GM10266 (cell line): ENCODE measurements at regions not wholly inside any gene's neighbourhood (a gene's known extent, or its start where the extent isn't known, plus 50 kb on each side); places are given as distances from the start of the nearest gene placed in this dataset.

Experiments
- DNase-seq: peaks from one replicate; pipeline ENCODE4 v3.0.0; 2012; ENCODE audit errors: extremely low spot score
- TF ChIP-seq, protein P1 (sequence below): IDR thresholded peaks from 2 replicates; pipeline ENCODE4 v1.5.1; 2012; ENCODE audit warnings: mild to moderate bottlenecking, low read depth; ENCODE audit not compliant: control insufficient read depth, insufficient read depth; ENCODE audit errors: missing control alignments

- DNase-seq, result no peak
- TF ChIP-seq, protein P1, sequence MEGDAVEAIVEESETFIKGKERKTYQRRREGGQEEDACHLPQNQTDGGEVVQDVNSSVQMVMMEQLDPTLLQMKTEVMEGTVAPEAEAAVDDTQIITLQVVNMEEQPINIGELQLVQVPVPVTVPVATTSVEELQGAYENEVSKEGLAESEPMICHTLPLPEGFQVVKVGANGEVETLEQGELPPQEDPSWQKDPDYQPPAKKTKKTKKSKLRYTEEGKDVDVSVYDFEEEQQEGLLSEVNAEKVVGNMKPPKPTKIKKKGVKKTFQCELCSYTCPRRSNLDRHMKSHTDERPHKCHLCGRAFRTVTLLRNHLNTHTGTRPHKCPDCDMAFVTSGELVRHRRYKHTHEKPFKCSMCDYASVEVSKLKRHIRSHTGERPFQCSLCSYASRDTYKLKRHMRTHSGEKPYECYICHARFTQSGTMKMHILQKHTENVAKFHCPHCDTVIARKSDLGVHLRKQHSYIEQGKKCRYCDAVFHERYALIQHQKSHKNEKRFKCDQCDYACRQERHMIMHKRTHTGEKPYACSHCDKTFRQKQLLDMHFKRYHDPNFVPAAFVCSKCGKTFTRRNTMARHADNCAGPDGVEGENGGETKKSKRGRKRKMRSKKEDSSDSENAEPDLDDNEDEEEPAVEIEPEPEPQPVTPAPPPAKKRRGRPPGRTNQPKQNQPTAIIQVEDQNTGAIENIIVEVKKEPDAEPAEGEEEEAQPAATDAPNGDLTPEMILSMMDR, result no peak
These were observed 189.9 kb downstream of the FOXD2 start for GRCh38 chr1:47627471-47628370.

DNA sequence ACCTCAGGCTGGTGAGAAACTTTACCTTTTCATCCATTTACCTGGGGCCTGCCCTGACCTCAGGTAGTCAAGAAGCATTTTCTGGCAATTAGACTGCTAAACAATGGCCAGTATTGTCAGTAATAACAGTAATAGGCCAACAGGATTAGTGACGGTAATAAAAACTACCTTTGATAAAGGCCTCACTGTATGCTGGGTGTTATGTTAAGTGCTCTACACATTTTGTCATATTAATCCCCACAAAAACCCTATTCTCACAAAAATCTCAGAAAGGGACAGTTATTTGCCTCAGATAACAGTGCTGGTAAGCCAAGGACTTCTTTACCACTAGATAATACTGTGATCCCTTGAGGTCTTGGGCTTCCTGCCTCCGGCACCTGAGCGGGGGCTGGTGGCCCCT lies 191.4 kb downstream of the FOXD2 start:
- DNase-seq, result no peak
- TF ChIP-seq, protein P1, result no peak

GRCh38 chr1:47630346-47630745 lies 192.5 kb downstream of the FOXD2 start:
- TF ChIP-seq, protein P1, result no peak
- DNase-seq, result no peak

DNA sequence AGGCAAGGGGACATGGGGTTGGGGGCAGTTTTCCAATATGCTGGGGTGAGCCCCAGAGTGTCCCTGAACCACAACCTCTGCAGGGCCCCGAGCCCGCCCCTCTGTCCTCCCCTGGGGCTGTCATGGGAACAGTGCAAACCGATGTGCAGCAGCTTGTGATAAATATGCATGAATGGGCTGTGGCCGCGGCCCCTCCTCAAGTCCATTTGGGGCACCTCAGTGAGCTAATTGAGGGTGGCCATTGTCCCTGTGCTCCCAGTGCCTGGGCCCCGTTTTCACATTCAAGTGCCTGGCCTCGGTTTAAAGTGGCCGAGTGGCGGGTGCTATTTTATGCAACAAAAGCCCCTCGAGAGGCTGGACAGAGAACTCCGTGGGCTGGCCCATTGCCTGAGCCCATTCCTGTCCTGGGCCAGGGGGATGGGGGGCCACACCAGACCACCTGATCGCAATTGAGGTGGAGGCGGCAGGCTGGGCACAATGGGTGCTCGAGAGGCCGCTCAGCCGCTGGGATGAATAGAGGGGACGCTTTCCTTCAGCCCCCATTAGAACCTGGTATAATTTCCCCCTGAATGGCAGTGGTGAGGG lies 193.7 kb downstream of the FOXD2 start:
- TF ChIP-seq, protein P1, result no peak
- no peak for DNase-seq

DNA sequence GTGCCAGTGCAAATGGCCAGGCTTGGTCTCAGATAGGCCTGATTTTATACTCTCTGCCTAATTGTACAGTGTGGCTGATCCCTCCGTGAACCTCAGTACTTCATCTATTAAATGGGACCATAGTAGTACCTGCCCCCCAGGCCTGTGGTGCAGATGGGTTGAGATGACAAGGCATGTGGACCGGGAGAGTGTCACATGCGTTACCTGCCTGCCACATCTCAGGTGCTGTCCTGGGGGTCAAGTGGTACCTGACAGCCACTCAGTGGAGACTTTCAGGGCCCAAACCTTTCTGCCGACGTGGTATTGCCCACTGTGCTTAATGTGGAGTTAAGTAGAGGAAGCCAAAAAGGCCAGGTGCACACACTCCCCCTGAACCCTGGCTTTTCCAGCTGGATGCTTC lies 197.3 kb downstream of the FOXD2 start:
- TF ChIP-seq, protein P1, result no peak
- no peak for DNase-seq

GRCh38 chr1:47635597-47635996 lies 197.8 kb downstream of the FOXD2 start:
- DNase-seq, result no peak
- TF ChIP-seq, protein P1, result no peak

DNA sequence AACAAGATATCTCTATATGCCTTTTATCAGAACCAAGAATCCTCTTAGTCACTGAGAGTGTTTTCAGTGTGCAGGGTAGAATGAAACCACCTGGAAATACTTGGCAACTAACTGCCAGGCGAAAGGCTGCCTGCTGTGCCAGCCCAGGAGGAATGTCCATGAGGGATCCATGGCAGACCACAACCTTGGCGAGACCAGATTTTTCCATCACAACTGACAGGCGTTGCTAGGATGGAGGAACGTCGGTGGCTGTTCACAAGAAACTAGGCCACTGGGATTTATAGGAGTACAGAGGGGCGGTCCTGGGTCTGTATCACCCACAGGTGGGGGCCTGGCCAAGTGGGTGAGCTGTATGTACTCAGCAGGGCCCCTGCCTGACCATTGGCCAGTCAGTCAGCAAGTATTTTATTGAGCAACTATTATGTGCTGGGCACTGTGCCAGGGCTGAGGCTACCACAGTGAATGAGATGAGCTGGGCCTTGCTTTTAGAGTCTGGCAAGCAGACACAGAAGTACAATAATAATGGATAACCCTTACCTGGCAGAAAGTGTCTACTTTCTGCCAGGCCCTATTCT lies 199.4 kb downstream of the FOXD2 start:
- TF ChIP-seq, protein P1, result no peak
- no peak for DNase-seq
